Stomach (tissue), 8 donors: ENCODE measurements at regions not wholly inside any gene's neighbourhood (a gene's known extent, or its start where the extent isn't known, plus 50 kb on each side); places are given as distances from the start of the nearest gene placed in this dataset.
"Not testable (repeated sequence)": the region's sequence is repeated elsewhere in the genome, so short reads cannot be mapped to it uniquely, and the experiment has no call there.

Source experiments
- DNase-seq, 2 donors: peaks; one replicate each; pipeline versions ENCODE4 v3.0.0 to v3.0.0-alpha.2; 2013 to 2019
- H3K27ac ChIP-seq, 5 donors: fragments of 200-600 bp in 4 of 5; sonication (generic) in 4 of 5; one replicate each; pipeline ENCODE4 v1.5.1; 2013 to 2019; ENCODE audit warnings: mild to moderate bottlenecking in 1 of 5, moderate library complexity in 1 of 5
- H3K27me3 ChIP-seq, 3 donors: fragments of 200-600 bp; sonication (generic); one replicate each; pipeline ENCODE4 v1.5.1; 2017 to 2019; ENCODE audit warnings: mixed run types in 1 of 3
- H3K36me3 ChIP-seq, 4 donors: fragments of 200-600 bp; sonication (generic); 1 replicate in 3 of 4; 2 replicates in 1 of 4; pipeline ENCODE4 v1.5.1; 2016 to 2019
- H3K4me1 ChIP-seq, 4 donors: fragments of 200-600 bp; sonication (generic); one replicate each; pipeline ENCODE4 v1.5.1; 2016 to 2019
- H3K4me3 ChIP-seq, 4 donors: fragments of 200-600 bp; sonication (generic) in 3 of 4; one replicate each; pipeline ENCODE4 v1.5.1; 2016 to 2019; ENCODE audit warnings: mild to moderate bottlenecking in 1 of 4
- H3K9me3 ChIP-seq, 4 donors: fragments of 200-600 bp; sonication (generic); one replicate each; pipeline ENCODE4 v1.5.1; 2016 to 2019
- EP300 ChIP-seq: sonication (generic); formaldehyde crosslinking; IDR thresholded peaks from one replicate; pipeline ENCODE4 v1.6.1; 2017; ENCODE audit warnings: antibody characterized with exemption
- POLR2A ChIP-seq, 4 donors: fragments of 450-650 bp; IDR thresholded peaks; one replicate each; pipeline ENCODE4 v1.6.1; 2016; ENCODE audit warnings: antibody characterized with exemption in 4 of 4, control low read depth in 2 of 4, mild to moderate bottlenecking in 1 of 4, moderate library complexity in 1 of 4
- POLR2AphosphoS5 ChIP-seq, 3 donors: sonication (generic); formaldehyde crosslinking; IDR thresholded peaks; one replicate each; pipeline ENCODE4 v1.6.1; 2016; ENCODE audit warnings: antibody characterized with exemption in 3 of 3
- WGBS, 5 donors: extraction: QIAGEN DNeasy Blood & Tissue Kit in 3 of 5; methylation state at CpG; one replicate each; pipeline versions ENCODE4 v1.1.5 to v1.1.7; 2013 to 2018; 5-methylcytosine and 5-hydroxymethylcytosine counted together
- intact Hi-C: fragments of 100-400 bp; cut with DNase I; formaldehyde crosslinking; loops from one replicate; pipeline ENCODE4 v1.15.1; 2023; ENCODE audit warnings: low total_unique reads
- TF ChIP-seq, protein P1 (sequence below), 7 experiments: fragments of 450-650 bp in 4 of 7; fragments of 200-600 bp in 3 of 7; sonication (generic) in 3 of 7; IDR thresholded peaks; one replicate each; pipeline ENCODE4 v1.5.1; 2016 to 2019; ENCODE audit warnings: antibody characterized with exemption in 7 of 7, control low read depth in 2 of 7, mild to moderate bottlenecking in 1 of 7
- donor health status: healthy with polysubstance abuse.
- donor health status: Bipolar disorder and iron deficiency.
- donor health status: healthy.

DNA sequence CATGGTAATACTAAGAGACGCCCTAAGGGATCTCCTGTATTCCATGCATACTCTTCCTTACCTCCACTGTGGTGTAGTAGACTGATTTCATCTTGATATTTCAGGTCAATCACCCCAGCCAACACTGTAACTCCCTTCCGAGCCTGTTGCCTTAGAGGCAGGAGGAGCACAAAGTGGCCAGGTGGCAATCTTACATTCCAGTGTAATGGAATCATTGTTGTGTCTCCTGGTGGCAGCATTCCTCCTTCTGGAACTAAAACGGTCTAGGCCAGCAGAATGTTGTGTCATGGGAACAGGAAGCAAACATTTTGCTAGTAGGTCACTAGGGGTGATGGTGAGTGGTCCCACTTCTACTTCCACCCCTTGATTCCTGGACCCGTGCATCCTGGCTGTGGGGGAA is 405.7 kb upstream of the SLC10A2 start:
- no peaks in the 10 kb centered on the region for H3K9me3 ChIP-seq
- intact Hi-C loops, result no loop called here
- no peak for DNase-seq
- no peaks in the 10 kb centered on the region for H3K27me3 ChIP-seq
- H3K27ac ChIP-seq, result no peak overlapping the region
- WGBS, 5 donors, result 59 to 72% (median 65%) methylated on average over 4 of the region's 4 CpGs
- no peaks in the 10 kb centered on the region for H3K4me1 ChIP-seq
- TF ChIP-seq POLR2AphosphoS5 (IDR thresholded peaks at IDR 0.05) (no peak), EP300 (no peak), POLR2A (IDR thresholded peaks at IDR 0.05) (no peak)
- TF ChIP-seq, protein P1, sequence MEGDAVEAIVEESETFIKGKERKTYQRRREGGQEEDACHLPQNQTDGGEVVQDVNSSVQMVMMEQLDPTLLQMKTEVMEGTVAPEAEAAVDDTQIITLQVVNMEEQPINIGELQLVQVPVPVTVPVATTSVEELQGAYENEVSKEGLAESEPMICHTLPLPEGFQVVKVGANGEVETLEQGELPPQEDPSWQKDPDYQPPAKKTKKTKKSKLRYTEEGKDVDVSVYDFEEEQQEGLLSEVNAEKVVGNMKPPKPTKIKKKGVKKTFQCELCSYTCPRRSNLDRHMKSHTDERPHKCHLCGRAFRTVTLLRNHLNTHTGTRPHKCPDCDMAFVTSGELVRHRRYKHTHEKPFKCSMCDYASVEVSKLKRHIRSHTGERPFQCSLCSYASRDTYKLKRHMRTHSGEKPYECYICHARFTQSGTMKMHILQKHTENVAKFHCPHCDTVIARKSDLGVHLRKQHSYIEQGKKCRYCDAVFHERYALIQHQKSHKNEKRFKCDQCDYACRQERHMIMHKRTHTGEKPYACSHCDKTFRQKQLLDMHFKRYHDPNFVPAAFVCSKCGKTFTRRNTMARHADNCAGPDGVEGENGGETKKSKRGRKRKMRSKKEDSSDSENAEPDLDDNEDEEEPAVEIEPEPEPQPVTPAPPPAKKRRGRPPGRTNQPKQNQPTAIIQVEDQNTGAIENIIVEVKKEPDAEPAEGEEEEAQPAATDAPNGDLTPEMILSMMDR (IDR thresholded peaks at IDR 0.05), result no peak
- no peaks in the 10 kb centered on the region for H3K36me3 ChIP-seq
- H3K4me3 ChIP-seq, result no peak overlapping the region

DNA sequence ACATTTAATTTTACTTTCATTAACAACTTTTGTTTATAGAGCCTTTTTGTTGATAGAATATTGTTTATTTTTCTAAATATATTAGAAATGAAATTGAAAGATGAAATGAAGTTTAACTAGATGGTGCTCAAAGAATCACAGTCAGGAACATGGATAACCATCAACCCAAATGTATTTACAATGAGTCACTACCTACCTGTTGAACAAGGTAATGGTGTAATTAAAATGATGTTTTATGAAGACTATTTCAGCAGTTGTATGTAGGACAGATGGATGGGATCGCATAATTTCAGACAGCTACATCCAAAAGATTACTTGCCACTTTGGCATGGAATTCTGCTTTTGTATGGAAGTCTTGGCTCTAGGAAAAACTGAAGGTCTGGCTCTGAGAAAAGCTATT is 403.6 kb upstream of the SLC10A2 start:
- H3K36me3 ChIP-seq, result no peaks in the 10 kb centered on the region
- no peaks in the 10 kb centered on the region for H3K27me3 ChIP-seq
- DNase-seq, result no peak
- H3K27ac ChIP-seq, result no peak overlapping the region
- H3K9me3 ChIP-seq, result peaks cover 0 to 2% (median 0%) of the 10 kb centered on the region in 4 donors
- H3K4me1 ChIP-seq, result no peaks in the 10 kb centered on the region
- no peak overlapping the region for H3K4me3 ChIP-seq
- WGBS, 5 donors, result 72 to 96% (median 94%) methylated on average over 1 of the region's 1 CpG
- no peak for TF ChIP-seq POLR2A (IDR thresholded peaks at IDR 0.05)
- TF ChIP-seq EP300, result no peak
- no peak for TF ChIP-seq POLR2AphosphoS5 (IDR thresholded peaks at IDR 0.05)
- TF ChIP-seq, protein P1 (IDR thresholded peaks at IDR 0.05), result no peak
- intact Hi-C loops, result no loop called here

DNA sequence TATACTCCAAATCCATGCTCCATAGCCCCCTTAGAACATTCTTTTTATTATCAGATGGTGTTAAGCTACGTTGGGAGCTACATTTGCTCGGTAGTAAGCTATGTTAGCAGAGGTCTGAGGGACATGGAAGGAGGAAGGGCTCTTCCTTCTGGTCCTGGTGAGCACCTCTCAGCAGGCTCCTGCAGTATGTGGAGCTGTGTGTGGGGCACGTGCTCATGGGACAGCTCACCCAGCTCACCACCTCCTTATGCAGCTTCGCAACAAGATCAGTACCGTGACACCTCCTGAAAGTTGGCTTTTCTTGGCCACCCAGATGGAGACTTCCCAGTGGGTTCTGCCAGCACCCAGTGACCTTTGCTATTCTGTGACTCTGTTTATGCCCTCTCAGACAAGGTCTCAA is 400.5 kb upstream of the SLC10A2 start:
- no peak for DNase-seq
- no peak overlapping the region for H3K27ac ChIP-seq
- no peaks in the 10 kb centered on the region for H3K36me3 ChIP-seq
- no peaks in the 10 kb centered on the region for H3K27me3 ChIP-seq
- no peaks in the 10 kb centered on the region for H3K4me1 ChIP-seq
- peaks cover 0 to 4% (median 0%) of the 10 kb centered on the region in 4 donors for H3K9me3 ChIP-seq
- intact Hi-C loops, result no loop called here
- no peak overlapping the region for H3K4me3 ChIP-seq
- 78 to 84% (median 82%) methylated on average over 5 of the region's 5 CpGs for WGBS, 5 donors
- TF ChIP-seq POLR2AphosphoS5 (IDR thresholded peaks at IDR 0.05) (no peak), POLR2A (IDR thresholded peaks at IDR 0.05) (no peak), EP300 (no peak)
- TF ChIP-seq, protein P1 (IDR thresholded peaks at IDR 0.05), result no peak

DNA sequence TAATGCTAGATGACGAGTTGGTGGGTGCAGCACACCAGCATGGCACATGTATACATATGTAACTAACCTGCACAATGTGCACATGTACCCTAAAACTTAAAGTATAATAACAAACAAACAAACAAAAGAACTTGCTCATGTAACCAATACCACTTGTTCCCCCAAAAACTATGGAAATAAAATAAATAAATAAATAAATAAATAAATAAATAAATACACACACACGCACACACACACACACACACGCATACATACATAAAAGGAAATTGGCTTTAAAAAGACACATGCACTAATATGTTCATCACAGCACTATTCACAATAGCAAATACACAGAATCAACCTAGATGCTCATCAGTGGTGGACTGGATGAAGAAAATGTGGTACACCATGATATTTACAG is 394.0 kb upstream of the SLC10A2 start:
- H3K27ac ChIP-seq, H3K27me3 ChIP-seq, H3K9me3 ChIP-seq, DNase-seq, H3K4me1 ChIP-seq, H3K4me3 ChIP-seq, H3K36me3 ChIP-seq, intact Hi-C loops: not testable (repeated sequence)
- 60 to 73% (median 69%) methylated on average over 2 to 3 of the region's 3 CpGs for WGBS, 5 donors

DNA sequence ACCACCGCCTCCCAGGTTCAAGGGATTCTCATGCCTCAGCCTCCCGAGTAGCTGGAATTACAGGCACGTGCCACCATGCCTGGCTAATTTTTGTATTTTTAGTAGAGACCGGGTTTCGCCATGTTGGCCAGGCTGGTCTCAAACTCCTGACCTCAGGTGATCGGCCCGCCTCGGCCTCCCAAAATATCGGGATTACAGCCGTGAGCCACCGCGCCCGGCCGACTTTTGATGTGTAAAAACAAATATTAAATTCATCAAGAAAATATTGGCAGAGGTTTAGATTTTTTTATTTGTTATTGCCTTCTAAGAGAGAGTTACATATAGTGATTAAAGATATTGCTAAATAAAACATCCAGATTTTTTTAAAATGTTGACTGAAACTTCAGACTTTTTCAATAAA is 390.8 kb upstream of the SLC10A2 start:
- intact Hi-C loops, H3K36me3 ChIP-seq, H3K4me3 ChIP-seq, DNase-seq, H3K27ac ChIP-seq, H3K27me3 ChIP-seq, H3K9me3 ChIP-seq, H3K4me1 ChIP-seq: not testable (repeated sequence)
- 92 to 96% (median 94%) methylated on average over 14 of the region's 14 CpGs for WGBS, 5 donors

DNA sequence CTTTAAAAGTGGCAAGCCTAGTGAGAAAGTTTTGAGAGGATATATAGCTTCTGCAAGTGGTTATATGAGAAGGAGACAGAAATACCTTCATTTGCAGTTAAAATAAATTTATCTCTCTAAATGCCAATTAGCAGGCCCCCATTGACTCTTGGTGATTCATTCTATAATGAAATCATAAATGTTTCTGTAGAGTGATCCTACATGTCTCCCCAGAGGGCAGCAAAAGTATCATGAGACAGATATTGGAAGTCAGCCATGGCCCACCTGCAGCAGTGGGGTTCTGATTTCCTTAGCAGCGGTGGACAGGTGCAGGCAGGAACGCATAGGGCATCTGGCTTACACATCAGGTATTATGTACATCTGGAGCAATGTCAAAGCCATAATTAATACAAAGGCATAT is 385.4 kb upstream of the SLC10A2 start:
- Histone ChIP-seq H3K4me1 (no peaks in the 10 kb centered on the region), H3K9me3 (no peaks in the 10 kb centered on the region), H3K36me3 (no peaks in the 10 kb centered on the region), H3K27ac (no peak overlapping the region), H3K4me3 (no peak overlapping the region), H3K27me3 (no peaks in the 10 kb centered on the region)
- intact Hi-C loops, result no loop called here
- DNase-seq, result no peak
- 75 to 87% (median 77%) methylated on average over 2 of the region's 2 CpGs for WGBS, 5 donors
- no peak for TF ChIP-seq POLR2A (IDR thresholded peaks at IDR 0.05)
